HepG2 (cell line): ENCODE measurements at regions not wholly inside any gene's neighbourhood (a gene's known extent, or its start where the extent isn't known, plus 50 kb on each side); places are given as distances from the start of the nearest gene placed in this dataset.

Experiments
- ATAC-seq: fragments of 200-7000 bp; cut with Tn5 transposase; 3 replicates; pipeline ENCODE4 v1.9.1; 2020; ENCODE audit warnings: mild to moderate bottlenecking, moderate library complexity
- BruUV-seq: library from RNA; stranded (reverse); fragments of 400-500 nt; replicated peaks from 2 replicates; lab custom pipeline; 2021; lab: Mats Ljungman, UMichigan
- CTCF ChIA-PET: fragments of 300-600 bp; formaldehyde crosslinking; extraction: SDS; loops from one replicate; lab custom pipeline; 2021; ENCODE audit warnings: low total read pairs, inconsistent platforms, low intra/inter-chr PET ratio; lab: Yijun Ruan, JAX
- POLR2A ChIA-PET: fragments of 350-600 bp; sonication (Branson Sonifier 250); formaldehyde crosslinking; loops from one replicate; lab custom pipeline; 2020; ENCODE audit warnings: antibody characterized with exemption, inconsistent platforms; lab: Yijun Ruan, JAX
- DNase-seq: peaks from one replicate; pipeline ENCODE4 v3.0.0-alpha.2; 2015; ENCODE audit warnings: low spot score
- FAIRE-seq: peaks from 3 replicates; lab custom pipeline; 2011; peaks lifted over from hg19 to GRCh38; lab: Jason Lieb, UNC
- H2AFZ ChIP-seq: one replicate; pipeline ENCODE4 v1.6.1; 2011; ENCODE audit warnings: low read length, inconsistent platforms
- H3K27ac ChIP-seq: fragments of 300-600 bp; 3 replicates; pipeline ENCODE4 v1.8.0; 2011; ENCODE audit warnings: mixed run types, mild to moderate bottlenecking, mixed read lengths, low read length, inconsistent platforms; ENCODE audit not compliant: insufficient read depth; ENCODE audit errors: extremely low read length
- H3K27me3 ChIP-seq, 2 experiments: fragments of 200-600 bp in 1 of 2; 2 replicates in 1 of 2; 3 replicates in 1 of 2; pipeline versions ENCODE4 v1.6.0 to v1.8.0; 2011; ENCODE audit warnings: low read length in 2 of 2, mild to moderate bottlenecking in 2 of 2, moderate library complexity in 2 of 2, inconsistent platforms in 1 of 2; ENCODE audit not compliant: insufficient read depth in 2 of 2, control insufficient read depth in 1 of 2
- H3K36me3 ChIP-seq, 2 experiments: fragments of 200-600 bp in 1 of 2; replicated peaks in 1 of 2; 2 replicates in 1 of 2; 3 replicates in 1 of 2; pipeline versions ENCODE4 v1.5.1 to v1.8.0; 2011; ENCODE audit warnings: low read length in 2 of 2, inconsistent platforms in 1 of 2; ENCODE audit not compliant: insufficient read depth in 2 of 2, control insufficient read depth in 1 of 2
- H3K4me1 ChIP-seq: 2 replicates; pipeline ENCODE4 v1.5.1; 2012; ENCODE audit warnings: low read length, inconsistent platforms; ENCODE audit not compliant: insufficient read depth
- H3K4me2 ChIP-seq: 2 replicates; pipeline ENCODE4 v1.6.0; 2011; ENCODE audit warnings: low read depth, low read length, inconsistent platforms
- H3K4me3 ChIP-seq, 3 experiments: fragments of 200-600 bp in 1 of 3; sonication (generic), shearing (Covaris generic) in 1 of 3; replicated peaks in 1 of 3; 2 replicates each; pipeline ENCODE4 v1.5.1; 2011 to 2016; ENCODE audit warnings: low read length in 3 of 3, inconsistent platforms in 2 of 3, low read depth in 2 of 3, mild to moderate bottlenecking in 2 of 3, control low read depth in 1 of 3, mixed read lengths in 1 of 3; ENCODE audit not compliant: insufficient read depth in 1 of 3
- H3K79me2 ChIP-seq: one replicate; pipeline ENCODE4 v1.6.1; 2011; ENCODE audit warnings: low read length, inconsistent platforms; ENCODE audit not compliant: insufficient read depth
- H3K9ac ChIP-seq: 2 replicates; pipeline ENCODE4 v1.6.0; 2011; ENCODE audit warnings: mild to moderate bottlenecking, low read depth, low read length, inconsistent platforms; ENCODE audit not compliant: insufficient read depth
- H3K9me3 ChIP-seq: 2 replicates; pipeline ENCODE4 v1.5.1; 2012; ENCODE audit warnings: mild to moderate bottlenecking, low read length
- H4K20me1 ChIP-seq: 2 replicates; pipeline ENCODE4 v1.6.0; 2011; ENCODE audit warnings: inconsistent platforms, mild to moderate bottlenecking, low read length, moderate library complexity; ENCODE audit not compliant: insufficient read depth
- ASH2L ChIP-seq: fragments of 300-600, 200-600 bp; sonication (generic); IDR thresholded peaks from 2 replicates; pipeline ENCODE4 v1.7.0; 2017; ENCODE audit warnings: low read depth, mild to moderate bottlenecking, moderate library complexity, mixed read lengths, low read length; ENCODE audit not compliant: insufficient read length
- ETV5 ChIP-seq: IDR thresholded peaks from 2 replicates; pipeline ENCODE4 v1.6.1; 2018; ENCODE audit warnings: missing biosample characterization, missing genetic modification reagents, inconsistent platforms, borderline replicate concordance
- HMGXB4 ChIP-seq, 2 experiments: sonication (generic) in 1 of 2; formaldehyde crosslinking in 1 of 2; IDR thresholded peaks; 2 replicates each; pipeline versions ENCODE4 v1.4.0 to v1.6.1; 2018 to 2020; ENCODE audit warnings: missing genetic modification reagents in 2 of 2, borderline replicate concordance in 1 of 2, low read depth in 1 of 2, mild to moderate bottlenecking in 1 of 2, missing biosample characterization in 1 of 2
- ZBTB20 ChIP-seq: sonication (generic); formaldehyde crosslinking; IDR thresholded peaks from 2 replicates; pipeline ENCODE4 v1.8.1; 2023; ENCODE audit warnings: missing genetic modification reagents, low read depth, mild to moderate bottlenecking, borderline replicate concordance
- ZNF576 ChIP-seq: sonication (generic); formaldehyde crosslinking; IDR thresholded peaks from 2 replicates; pipeline ENCODE4 v1.4.0; 2020; ENCODE audit warnings: mild to moderate bottlenecking, missing genetic modification reagents
- ZNF607 ChIP-seq: sonication (generic); formaldehyde crosslinking; IDR thresholded peaks from 2 replicates; pipeline ENCODE4 v1.5.1; 2020; ENCODE audit warnings: missing genetic modification reagents, mild to moderate bottlenecking, borderline replicate concordance
- ZNF782 ChIP-seq: sonication (generic); formaldehyde crosslinking; IDR thresholded peaks from 2 replicates; pipeline ENCODE4 v1.4.0; 2020; ENCODE audit warnings: missing genetic modification reagents, mild to moderate bottlenecking, borderline replicate concordance
- WGBS: methylation state at CpG from one replicate; pipeline ENCODE4 v1.1.6; 2017; ENCODE audit warnings: low lambda C conversion rate; 5-methylcytosine and 5-hydroxymethylcytosine counted together
- in situ Hi-C: cut with HindIII; loops from 2 replicates; pipeline ENCODE4 v1.10.0; 2017; ENCODE audit warnings: low pct_unique_long_range_greater_than_20kb; ENCODE audit not compliant: extremely low pct_ligation_motif_present
- intact Hi-C: fragments of 100-400 bp; cut with micrococcal nuclease; formaldehyde crosslinking; loops from one replicate; pipeline ENCODE4 v1.10.0; 2022; ENCODE audit not compliant: unreplicated experiment

- no peaks in the 10 kb centered on the region for H3K79me2 ChIP-seq
Observed at GRCh38 chr1:82121421-82121820, 320.7 kb downstream of the ADGRL2 start.

More at GRCh38 chr1:82121421-82121820, 320.7 kb downstream of the ADGRL2 start:
- ChIA-PET CTCF (no interaction called here), POLR2A (no interaction called here)
- no peak overlapping the region for H2AFZ ChIP-seq
- no peaks in the 10 kb centered on the region for H4K20me1 ChIP-seq
- H3K9ac ChIP-seq: no peak overlapping the region
- no peaks in the 10 kb centered on the region for H3K27me3 ChIP-seq
- no peak overlapping the region for H3K4me2 ChIP-seq
- H3K4me1 ChIP-seq: no peaks in the 10 kb centered on the region
- 4% methylated on average over 2 of the region's 2 CpGs for WGBS
- FAIRE-seq: no peak
- TF ChIP-seq ZNF576 (CRISPR knock-in tag) (no peak), ZNF607 (CRISPR knock-in tag) (no peak), ETV5 (CRISPR knock-in tag) (no peak), ZBTB20 (CRISPR knock-in tag) (no peak), ZNF782 (CRISPR knock-in tag) (no peak), ASH2L (no peak), HMGXB4 (CRISPR knock-in tag; IDR thresholded peaks at IDR 0.05; ENCODE audit: borderline replicate concordance in 1 of 2, low read depth in 1 of 2) (no peak)
- peaks cover 60% of the 10 kb centered on the region for H3K9me3 ChIP-seq
- DNase-seq: no peak
- H3K27ac ChIP-seq: no peak overlapping the region
- intact Hi-C loops (no loop called here), in situ Hi-C loops (no loop called here)
- no peaks in the 10 kb centered on the region for H3K36me3 ChIP-seq
- H3K4me3 ChIP-seq: no peak overlapping the region
- BruUV-seq: no TSS peak
- no peak for ATAC-seq
